Natural killer cell (primary cell): ENCODE measurements at regions not wholly inside any gene's neighbourhood (a gene's known extent, or its start where the extent isn't known, plus 50 kb on each side); places are given as distances from the start of the nearest gene placed in this dataset.
"Not testable (repeated sequence)": the region's sequence is repeated elsewhere in the genome, so short reads cannot be mapped to it uniquely, and the experiment has no call there.

Experiments
- ATAC-seq, 3 donors: fragments of 150-1000 bp in 2 of 3; fragments of 200-7000 bp in 1 of 3; cut with Tn5 transposase; 1 replicate in 1 of 3; 2 replicates in 2 of 3; pipeline ENCODE4 v1.10.0; 2021; ENCODE audit warnings: mild to moderate bottlenecking in 2 of 3, moderate library complexity in 2 of 3
- DNase-seq, 2 donors: peaks; one replicate each; pipeline versions ENCODE4 v3.0.0 to v3.0.0-alpha.2; 2013 to 2021; ENCODE audit warnings: mixed read lengths in 1 of 2
- H3K27ac ChIP-seq: one replicate; pipeline ENCODE4 v1.5.1; 2013; ENCODE audit warnings: mild to moderate bottlenecking, low read length
- H3K27me3 ChIP-seq: one replicate; pipeline ENCODE4 v1.6.1; 2013; ENCODE audit warnings: low read length; ENCODE audit not compliant: control insufficient read depth, insufficient read depth
- H3K36me3 ChIP-seq: one replicate; pipeline ENCODE4 v1.6.1; 2013; ENCODE audit warnings: low read length; ENCODE audit not compliant: control insufficient read depth, insufficient read depth
- H3K4me1 ChIP-seq: one replicate; pipeline ENCODE4 v1.6.1; 2013; ENCODE audit warnings: low read length; ENCODE audit not compliant: control insufficient read depth, insufficient read depth
- H3K4me3 ChIP-seq: one replicate; pipeline ENCODE4 v1.5.1; 2013; ENCODE audit warnings: low read length
- H3K9me3 ChIP-seq: one replicate; pipeline ENCODE4 v1.6.1; 2013; ENCODE audit warnings: low read length; ENCODE audit not compliant: control insufficient read depth, insufficient read depth
- H3K27ac Mint-ChIP-seq, 2 donors: one replicate each; pipeline ENCODE4 v1.8.0; 2022; ENCODE audit warnings: mild to moderate bottlenecking in 2 of 2, mixed read lengths in 2 of 2, moderate library complexity in 1 of 2
- H3K27me3 Mint-ChIP-seq, 2 donors: one replicate each; pipeline ENCODE4 v1.8.0; 2022; ENCODE audit warnings: low read depth in 2 of 2, mixed read lengths in 2 of 2
- H3K36me3 Mint-ChIP-seq: one replicate; pipeline ENCODE4 v1.8.0; 2022; ENCODE audit warnings: mixed read lengths
- H3K4me1 Mint-ChIP-seq, 2 donors: one replicate each; pipeline ENCODE4 v1.8.0; 2022; ENCODE audit warnings: mixed read lengths in 2 of 2
- H3K4me3 Mint-ChIP-seq: one replicate; pipeline ENCODE4 v1.8.0; 2022; ENCODE audit warnings: mild to moderate bottlenecking, moderate library complexity, mixed read lengths
- H3K9me3 Mint-ChIP-seq, 2 donors: one replicate each; pipeline ENCODE4 v1.8.0; 2022; ENCODE audit warnings: mixed read lengths in 2 of 2
- WGBS: methylation state at CpG from one replicate; pipeline ENCODE4 v1.1.7; 2013; ENCODE audit warnings: missing lambda C conversion rate; ENCODE audit not compliant: insufficient coverage; 5-methylcytosine and 5-hydroxymethylcytosine counted together
- intact Hi-C: fragments of 100-400 bp; cut with micrococcal nuclease; formaldehyde crosslinking; loops from one replicate; pipeline ENCODE4 v1.14.2; 2022
- TF ChIP-seq, protein P1 (sequence below): fragments of 200-600 bp; IDR thresholded peaks from one replicate; pipeline ENCODE4 v1.8.0; 2022; ENCODE audit warnings: antibody characterized with exemption

DNA sequence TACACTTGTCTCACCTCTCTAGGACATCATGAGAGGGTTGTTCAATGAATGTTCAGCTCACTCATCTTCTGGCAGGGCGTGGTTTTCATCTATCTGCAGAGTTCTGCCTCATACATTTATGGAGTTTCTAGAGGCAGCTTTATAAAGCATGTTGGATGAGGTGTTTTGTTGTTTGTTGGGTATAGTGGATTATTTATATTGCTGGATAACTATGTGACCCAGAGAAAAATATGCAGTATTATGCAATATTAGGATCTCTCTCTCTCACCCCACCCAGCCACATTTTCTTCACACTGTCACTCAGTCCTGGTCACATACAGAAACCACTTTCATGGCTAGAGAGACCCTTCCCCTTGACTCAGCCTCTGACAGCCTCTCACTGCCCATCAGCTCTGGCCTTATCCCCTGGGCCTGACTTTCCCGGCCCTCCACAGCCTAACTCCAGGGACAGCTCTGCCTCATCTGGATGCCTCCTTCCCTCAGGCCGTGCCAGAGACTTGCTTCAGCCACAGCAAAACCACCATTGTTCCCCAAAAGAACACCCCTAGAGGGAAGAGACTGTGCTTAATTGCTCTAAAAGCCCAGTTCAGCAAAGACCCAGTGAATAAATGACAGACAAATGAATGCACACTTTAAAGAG is 260.3 kb downstream of the MYCN start:
- Mint-ChIP-seq H3K4me1 (no peaks in the 10 kb centered on the region), H3K27me3 (no peaks in the 10 kb centered on the region), H3K4me3 (no peak overlapping the region), H3K27ac (no peak overlapping the region), H3K36me3 (no peaks in the 10 kb centered on the region), H3K9me3 (no peaks in the 10 kb centered on the region)
- Histone ChIP-seq H3K4me1 (no peaks in the 10 kb centered on the region), H3K36me3 (no peaks in the 10 kb centered on the region), H3K27me3 (no peaks in the 10 kb centered on the region), H3K27ac (no peak overlapping the region), H3K9me3 (no peaks in the 10 kb centered on the region), H3K4me3 (no peak overlapping the region)
- intact Hi-C loops, result no loop called here
- DNase-seq, result no peak
- WGBS, result 74% methylated on average over 3 of the region's 3 CpGs
- no peak for ATAC-seq
- TF ChIP-seq, protein P1, sequence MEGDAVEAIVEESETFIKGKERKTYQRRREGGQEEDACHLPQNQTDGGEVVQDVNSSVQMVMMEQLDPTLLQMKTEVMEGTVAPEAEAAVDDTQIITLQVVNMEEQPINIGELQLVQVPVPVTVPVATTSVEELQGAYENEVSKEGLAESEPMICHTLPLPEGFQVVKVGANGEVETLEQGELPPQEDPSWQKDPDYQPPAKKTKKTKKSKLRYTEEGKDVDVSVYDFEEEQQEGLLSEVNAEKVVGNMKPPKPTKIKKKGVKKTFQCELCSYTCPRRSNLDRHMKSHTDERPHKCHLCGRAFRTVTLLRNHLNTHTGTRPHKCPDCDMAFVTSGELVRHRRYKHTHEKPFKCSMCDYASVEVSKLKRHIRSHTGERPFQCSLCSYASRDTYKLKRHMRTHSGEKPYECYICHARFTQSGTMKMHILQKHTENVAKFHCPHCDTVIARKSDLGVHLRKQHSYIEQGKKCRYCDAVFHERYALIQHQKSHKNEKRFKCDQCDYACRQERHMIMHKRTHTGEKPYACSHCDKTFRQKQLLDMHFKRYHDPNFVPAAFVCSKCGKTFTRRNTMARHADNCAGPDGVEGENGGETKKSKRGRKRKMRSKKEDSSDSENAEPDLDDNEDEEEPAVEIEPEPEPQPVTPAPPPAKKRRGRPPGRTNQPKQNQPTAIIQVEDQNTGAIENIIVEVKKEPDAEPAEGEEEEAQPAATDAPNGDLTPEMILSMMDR, result no peak

DNA sequence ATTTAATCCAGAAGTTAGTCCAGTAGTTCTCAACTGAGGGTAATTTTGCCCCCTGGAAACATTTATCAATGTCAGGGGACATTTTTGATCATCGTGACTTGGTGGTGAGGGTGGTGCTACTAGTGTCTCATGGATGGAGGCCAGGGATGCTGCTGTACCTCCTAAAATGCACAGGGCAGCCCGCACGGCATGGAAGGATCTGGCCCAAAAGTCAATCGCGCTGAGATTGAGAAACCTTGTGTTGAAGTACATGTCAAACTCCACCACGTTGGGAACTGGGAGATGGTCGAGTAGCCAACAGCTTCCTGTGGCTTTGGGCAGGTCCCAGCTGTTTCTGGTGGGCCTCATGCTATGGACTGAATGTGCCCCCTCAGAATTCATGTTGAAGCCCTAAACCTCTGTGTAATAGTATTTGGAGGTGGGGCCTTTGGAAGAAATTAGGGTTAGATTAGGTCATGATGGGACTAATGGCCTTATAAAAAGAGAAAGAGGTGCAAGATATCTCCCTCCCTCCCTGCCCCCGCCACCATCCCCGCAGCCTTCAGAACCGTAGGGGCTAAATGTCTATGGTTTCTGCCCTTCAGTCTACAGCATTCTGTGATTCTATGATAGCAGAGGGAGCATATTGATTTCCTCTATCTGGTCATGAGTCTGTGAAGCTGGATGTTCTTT is 259.7 kb downstream of the MYCN start:
- no peak for ATAC-seq
- Mint-ChIP-seq H3K4me1 (no peaks in the 10 kb centered on the region), H3K9me3 (no peaks in the 10 kb centered on the region), H3K27ac (no peak overlapping the region), H3K4me3 (no peak overlapping the region), H3K36me3 (no peaks in the 10 kb centered on the region), H3K27me3 (no peaks in the 10 kb centered on the region)
- Histone ChIP-seq H3K4me1 (no peaks in the 10 kb centered on the region), H3K27me3 (no peaks in the 10 kb centered on the region), H3K27ac (no peak overlapping the region), H3K36me3 (no peaks in the 10 kb centered on the region), H3K4me3 (no peak overlapping the region), H3K9me3 (no peaks in the 10 kb centered on the region)
- intact Hi-C loops, result no loop called here
- WGBS, result 84% methylated on average over 8 of the region's 10 CpGs
- TF ChIP-seq, protein P1, result no peak
- DNase-seq, result no peak

DNA sequence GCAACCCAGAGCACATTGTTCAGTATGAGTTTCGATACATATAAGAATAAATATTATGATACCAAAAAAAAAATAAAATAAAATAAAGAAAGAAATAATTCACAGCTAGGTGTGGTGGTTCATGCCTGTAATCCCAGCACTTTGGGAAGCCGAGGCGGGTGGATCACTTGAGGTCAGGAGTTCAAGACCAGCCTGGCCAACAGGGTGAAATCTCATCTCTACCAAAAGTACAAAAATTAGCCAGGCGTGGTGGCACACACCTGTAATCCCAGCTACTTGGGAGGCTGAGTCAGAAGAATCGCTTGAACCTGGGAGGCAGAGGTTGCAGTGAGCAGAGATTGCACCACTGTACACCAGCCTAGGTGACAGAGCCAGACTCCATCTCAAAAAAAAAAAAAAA is 258.9 kb downstream of the MYCN start:
- H3K9me3 Mint-ChIP-seq, H3K27ac ChIP-seq, H3K27me3 ChIP-seq, H3K4me3 ChIP-seq, H3K4me3 Mint-ChIP-seq, H3K9me3 ChIP-seq, H3K36me3 Mint-ChIP-seq, H3K27ac Mint-ChIP-seq, ATAC-seq, H3K36me3 ChIP-seq, H3K27me3 Mint-ChIP-seq, DNase-seq, H3K4me1 ChIP-seq, intact Hi-C loops, H3K4me1 Mint-ChIP-seq: not testable (repeated sequence)
- 91% methylated on average over 4 of the region's 5 CpGs for WGBS

DNA sequence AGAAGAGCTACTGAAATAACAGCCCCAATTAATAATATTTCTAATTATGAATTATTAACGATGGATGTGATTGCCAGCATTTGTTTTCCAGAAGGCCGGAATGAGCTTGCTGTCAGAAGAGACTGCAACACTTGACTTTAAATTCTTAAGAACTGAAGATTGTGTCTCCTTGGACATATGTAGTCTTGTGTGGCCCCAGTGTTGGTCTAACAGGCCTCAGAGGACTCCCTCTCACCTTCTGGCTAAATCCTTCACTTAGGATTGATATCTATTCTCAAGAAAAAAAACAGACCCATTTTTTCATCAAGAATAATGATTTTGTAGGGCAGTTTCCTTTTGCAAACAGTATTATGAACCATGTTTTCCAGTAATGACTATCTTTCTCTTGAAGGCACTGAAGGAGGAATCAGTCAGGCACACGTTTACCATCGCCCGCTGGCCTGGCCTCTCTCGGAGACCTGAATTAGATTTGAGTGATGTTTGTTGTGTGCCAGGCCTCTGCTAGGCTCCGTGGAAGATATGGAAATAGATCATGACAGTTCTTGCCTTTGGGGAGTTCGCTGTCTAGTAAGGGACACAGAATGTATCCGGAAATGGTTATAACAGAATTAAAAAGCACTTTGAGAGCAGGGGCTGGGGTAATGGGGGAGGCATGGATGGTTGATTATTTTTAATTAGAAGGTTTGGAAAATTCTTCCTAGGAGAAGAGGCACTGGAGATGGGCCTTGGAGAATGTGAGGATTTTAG is 258.0 kb downstream of the MYCN start:
- Histone ChIP-seq H3K36me3 (no peaks in the 10 kb centered on the region), H3K27me3 (no peaks in the 10 kb centered on the region), H3K27ac (no peak overlapping the region), H3K4me3 (no peak overlapping the region), H3K9me3 (no peaks in the 10 kb centered on the region), H3K4me1 (no peaks in the 10 kb centered on the region)
- H3K36me3 Mint-ChIP-seq, result no peaks in the 10 kb centered on the region
- DNase-seq (no peak), ATAC-seq (no peak)
- no peak overlapping the region for H3K27ac Mint-ChIP-seq
- H3K9me3 Mint-ChIP-seq, result no peaks in the 10 kb centered on the region
- no peaks in the 10 kb centered on the region for H3K27me3 Mint-ChIP-seq
- no peaks in the 10 kb centered on the region for H3K4me1 Mint-ChIP-seq
- H3K4me3 Mint-ChIP-seq, result no peak overlapping the region
- intact Hi-C loops, result no loop called here
- 92% methylated on average over 9 of the region's 9 CpGs for WGBS
- TF ChIP-seq, protein P1, result no peak
